NOMO-1 treated with dmso at 0.1 percent for 144 hours (cell line): ENCODE measurements at regions not wholly inside any gene's neighbourhood (a gene's known extent, or its start where the extent isn't known, plus 50 kb on each side); places are given as distances from the start of the nearest gene placed in this dataset.
"Not testable (repeated sequence)": the region's sequence is repeated elsewhere in the genome, so short reads cannot be mapped to it uniquely, and the experiment has no call there.

Source experiments
- DNase-seq: peaks from one replicate; lab custom pipeline; 2025; ENCODE audit not compliant: unreplicated experiment; lab: John Stamatoyannopoulos, UW

GRCh38 chr7:19623676-19624075 lies 85.2 kb downstream of the POLR1F start:
- DNase-seq = no peak

DNA sequence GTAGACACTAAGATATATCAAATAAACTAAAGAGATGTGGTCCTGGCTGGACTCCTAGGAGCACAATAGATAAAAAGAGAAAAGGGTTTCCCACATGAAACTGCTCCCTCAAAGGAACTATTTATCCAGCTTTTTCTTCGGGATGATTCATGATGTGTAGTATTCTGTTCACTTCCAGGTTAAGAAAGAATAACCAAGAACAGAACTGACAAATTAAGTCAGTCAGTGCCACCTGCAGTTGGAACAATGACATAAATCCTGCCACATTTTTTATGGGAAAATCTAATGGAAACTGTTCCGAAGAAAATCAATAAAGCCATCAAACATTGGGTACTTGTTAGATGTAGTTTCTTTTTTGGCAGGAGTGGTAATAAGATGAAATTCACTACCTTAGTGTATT lies 87.1 kb downstream of the POLR1F start:
- no peak for DNase-seq

GRCh38 chr7:19620470-19620869 lies 88.4 kb downstream of the POLR1F start:
- no peak for DNase-seq

GRCh38 chr7:19619122-19619521 lies 89.7 kb downstream of the POLR1F start:
- no peak for DNase-seq

DNA sequence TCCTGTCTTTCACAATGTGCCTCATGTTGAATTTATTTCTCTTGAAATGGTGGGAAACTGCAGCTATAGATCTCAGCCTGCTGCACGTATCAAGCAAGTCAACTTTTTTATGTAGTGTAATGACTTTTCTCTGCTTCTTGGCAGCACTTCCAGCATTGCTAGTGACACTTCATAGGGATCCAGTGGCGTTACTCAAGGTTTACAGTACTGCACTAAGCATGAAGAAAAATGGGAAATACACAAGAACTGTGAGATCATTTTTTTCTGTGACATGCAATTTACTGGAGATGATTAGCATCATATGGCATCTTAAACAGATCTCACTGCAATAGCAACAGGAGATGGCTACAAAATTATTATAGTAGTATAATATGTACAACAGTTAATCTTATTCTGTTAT lies 90.9 kb downstream of the POLR1F start:
- no peak for DNase-seq

GRCh38 chr7:19610194-19610943 lies 98.5 kb downstream of the POLR1F start:
- no peak for DNase-seq

DNA sequence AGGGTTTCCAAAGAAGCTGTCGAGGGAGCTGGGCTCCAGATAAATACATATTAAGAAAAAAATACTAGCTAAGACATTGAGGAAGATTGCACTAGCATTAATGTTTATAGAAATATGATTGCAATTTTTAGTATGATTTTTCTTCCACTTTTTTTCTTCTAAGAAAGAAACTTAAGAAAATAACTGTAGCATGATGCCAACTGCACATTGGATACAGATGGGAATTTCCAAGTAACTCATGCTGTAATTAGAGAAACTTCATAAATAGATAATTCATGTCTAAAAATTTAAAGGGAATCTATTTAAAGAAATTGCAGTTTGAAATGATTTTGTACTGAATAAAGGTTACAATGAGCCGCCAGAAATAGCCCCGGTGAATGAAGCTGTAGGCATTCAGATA lies 119.4 kb downstream of the POLR1F start:
- DNase-seq = no peak

DNA sequence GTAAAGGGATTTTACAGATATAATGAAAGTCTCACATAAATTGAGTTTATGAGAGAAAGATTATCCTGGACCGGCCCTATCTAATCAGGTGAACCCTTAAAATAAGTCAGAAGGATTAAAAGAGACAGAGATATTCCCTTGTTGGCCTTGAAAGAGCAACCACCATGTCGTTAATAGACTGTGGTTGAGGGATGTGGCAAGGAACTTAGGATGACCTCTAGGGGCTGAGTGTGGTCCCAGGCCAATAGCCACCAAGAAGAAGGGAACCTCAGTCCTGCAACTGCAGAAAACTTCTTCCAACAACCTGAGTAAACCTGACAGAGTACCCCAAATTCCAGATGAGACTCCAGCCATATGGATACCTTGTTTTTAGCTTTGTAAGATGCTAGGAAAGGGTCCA lies 121.5 kb downstream of the POLR1F start:
- no peak for DNase-seq

DNA sequence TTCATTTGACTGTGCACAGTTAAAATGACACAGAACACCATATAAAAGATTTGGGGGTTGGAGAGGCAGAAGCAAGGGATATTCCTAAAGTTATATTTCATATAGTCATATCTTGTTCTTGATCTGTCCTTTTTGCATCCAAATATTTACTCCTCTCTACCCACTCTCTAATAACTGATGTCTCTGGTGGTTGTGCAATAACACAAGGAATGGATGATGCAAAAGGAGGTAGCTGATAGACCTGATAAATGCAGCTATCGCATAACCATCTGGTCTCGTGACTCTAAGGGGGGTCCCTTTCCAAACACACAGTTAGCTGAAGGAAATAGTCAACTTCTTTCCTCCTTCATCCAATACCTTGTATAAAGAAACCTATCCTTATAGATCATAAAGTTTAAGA lies 123.1 kb downstream of the POLR1F start:
- DNase-seq = no peak

DNA sequence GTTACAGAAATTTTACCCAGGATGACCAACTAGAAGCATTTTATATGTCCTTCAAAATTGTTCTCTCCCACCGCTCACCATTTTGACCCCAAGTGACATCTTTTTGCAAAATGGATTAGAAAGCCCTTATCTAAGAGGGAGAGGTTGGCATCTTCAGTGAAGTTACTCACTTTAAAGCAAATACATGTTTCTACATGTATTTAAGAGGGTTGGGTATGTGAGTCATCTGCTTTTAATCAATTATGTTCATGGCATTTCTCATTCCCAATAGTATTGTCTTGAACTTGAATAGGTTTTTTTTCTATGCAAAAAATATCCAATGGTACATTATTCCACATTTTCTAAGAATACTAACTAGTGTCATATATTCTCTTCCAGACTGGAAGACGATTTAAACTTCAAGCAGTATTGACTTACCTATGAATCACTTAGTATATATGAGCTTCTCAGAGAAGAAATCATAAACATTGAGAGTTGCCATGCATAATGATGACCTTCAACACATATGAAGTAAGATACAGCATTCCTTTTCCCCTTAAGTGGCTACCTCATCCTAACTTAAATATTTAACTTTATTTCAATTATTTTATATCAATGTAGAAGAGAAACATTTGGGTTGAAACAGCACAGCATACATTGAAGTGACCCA lies 132.8 kb downstream of the POLR1F start:
- no peak for DNase-seq

- no peak for DNase-seq
Observed at GRCh38 chr7:19574131-19574530, 134.7 kb downstream of the POLR1F start.

DNA sequence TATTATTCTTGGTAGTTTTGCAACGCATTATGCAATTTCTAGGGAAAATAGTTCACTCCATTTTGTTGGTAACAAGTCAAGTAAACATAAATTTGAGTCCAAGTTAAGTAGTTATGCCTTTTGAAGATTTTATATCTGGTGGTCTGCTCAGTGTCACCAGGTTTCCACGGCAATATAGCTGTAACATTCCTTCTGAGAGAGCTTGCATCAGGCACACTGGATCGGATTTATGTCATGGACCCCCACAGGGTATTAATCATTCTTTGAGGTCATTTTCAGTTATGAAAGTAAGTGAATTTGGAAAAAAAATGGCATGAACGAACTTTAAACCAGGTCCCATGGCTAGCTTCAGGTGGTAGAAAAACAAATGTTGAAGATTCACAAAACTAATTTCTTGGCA lies 136.3 kb downstream of the POLR1F start:
- DNase-seq = no peak

DNA sequence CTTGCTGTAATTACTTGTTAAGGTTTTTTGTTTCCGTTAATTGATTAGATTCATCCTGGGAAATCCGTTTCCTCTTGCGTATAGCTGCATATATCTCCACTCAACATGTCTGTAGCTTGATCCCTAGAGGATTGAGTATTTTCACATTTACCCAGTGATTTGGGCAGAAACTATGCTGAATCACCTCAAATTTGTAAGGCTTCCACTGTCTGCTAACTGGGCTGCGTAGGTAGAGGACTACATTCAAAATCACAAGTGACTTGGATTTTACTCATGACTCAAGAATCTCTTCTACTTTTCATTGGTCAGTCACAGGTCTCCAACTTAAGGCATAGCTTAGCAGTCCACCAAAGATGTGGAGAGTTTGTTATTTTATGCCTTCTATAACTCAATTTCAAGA lies 141.8 kb downstream of the POLR1F start:
- no peak for DNase-seq

- no peak for DNase-seq
Observed at GRCh38 chr7:19565602-19566001, 143.2 kb downstream of the POLR1F start.

DNA sequence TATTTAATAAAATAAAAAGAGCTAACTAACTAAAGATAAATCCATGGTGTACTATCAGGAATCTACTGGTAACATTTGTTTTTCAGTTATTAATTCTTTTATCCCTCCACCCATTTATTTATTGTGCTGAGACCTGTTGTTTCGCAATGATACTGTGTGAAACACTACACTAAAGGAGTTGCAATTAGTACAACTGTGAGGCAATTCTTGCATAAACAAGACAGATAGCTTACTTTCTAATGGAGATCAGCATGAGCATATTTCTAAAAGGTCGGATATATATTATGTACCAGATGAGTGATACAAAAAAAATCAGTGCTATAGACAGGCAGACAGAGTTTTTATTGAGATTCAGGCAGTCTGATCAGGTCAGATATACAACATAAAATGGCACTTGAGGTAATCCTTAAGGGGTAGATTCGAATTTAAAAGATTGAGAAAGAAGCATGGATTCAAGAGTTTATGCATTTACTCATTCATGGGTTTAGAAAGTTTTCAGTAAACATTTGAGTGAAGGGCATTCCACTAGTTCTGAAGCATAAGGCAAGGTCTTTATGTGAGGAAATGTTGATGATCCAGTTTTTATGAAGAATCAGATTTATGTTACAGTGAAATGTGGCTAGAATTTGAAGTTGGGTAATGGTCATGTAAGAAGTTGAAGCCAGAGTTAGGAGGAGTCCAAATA lies 147.6 kb downstream of the POLR1F start:
- DNase-seq = no peak

DNA sequence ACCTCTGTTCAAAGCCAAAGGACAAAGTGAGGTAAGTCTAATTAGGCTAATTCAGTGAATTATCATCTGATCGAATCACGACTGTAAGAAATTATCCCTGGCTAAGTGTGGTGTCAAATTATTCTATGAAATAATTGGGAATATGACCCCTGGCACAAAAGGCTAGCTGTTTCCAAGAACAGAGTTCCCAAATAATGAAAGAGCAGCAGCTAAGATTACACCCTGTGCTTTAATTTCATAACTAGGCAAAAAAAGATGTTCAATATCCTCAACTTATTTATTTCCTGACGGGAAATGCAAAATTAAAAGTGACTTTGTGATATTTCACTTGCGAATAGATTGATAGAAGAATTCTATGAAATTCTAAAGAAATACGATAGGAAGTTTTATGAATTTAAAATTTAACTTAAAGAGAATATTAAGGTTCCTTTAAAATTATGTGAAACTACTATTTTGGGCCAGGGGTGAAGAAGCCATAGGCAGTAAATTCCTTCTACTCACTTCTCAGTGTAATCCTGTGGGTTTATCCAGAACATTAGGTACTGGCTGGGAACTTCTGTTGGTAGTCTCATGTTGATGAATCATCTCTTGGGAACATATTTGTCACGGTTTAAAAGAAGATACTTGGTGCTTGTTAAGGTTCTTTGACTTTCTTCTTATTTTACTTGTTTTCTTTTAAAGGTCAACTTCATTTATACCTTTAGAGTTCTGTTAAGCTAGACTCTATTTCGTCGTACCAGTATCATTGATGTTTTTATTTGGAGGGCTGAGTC lies 148.5 kb downstream of the POLR1F start:
- no peak for DNase-seq

- DNase-seq = no peak
Observed at GRCh38 chr7:19558527-19558926, 150.3 kb downstream of the POLR1F start.

DNA sequence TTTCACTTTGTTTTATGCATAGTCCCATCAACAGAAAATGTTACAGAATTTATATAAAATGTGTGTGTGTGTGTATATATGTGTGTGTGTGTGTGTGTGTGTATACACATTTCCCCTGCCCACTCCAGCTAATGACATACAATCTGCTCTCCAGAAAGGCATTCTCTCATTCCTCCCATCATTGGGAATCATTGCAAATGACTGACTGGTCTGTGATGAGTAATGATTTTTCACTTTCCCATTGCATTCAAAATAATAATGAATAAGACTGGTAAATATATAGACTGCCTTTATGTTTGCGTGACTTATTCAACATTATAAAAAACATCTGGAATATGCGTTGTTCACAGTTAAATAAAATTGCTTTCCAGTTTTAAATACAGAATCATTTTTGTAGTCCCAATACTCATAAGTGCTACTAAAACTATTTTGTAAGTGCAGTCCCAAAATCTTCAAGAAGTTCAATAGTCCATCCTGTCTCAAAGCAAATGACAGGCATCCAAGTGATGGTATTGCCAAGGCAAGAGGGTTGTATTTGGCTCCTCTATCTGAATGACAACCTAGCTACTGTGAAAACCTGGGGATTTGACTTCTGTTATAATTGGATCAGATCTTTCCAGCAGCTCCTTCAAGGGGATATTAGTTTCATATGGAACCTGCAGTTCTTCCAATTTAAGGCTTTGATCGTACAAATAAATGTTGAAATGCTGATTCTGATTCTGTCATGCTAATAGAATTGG lies 150.9 kb downstream of the POLR1F start:
- DNase-seq = no peak

GRCh38 chr7:19554581-19554980 lies 154.3 kb downstream of the POLR1F start:
- DNase-seq = no peak

- DNase-seq = no peak
Observed at GRCh38 chr7:19552576-19552975, 156.3 kb downstream of the POLR1F start.

- DNase-seq = not testable (repeated sequence)
Observed at GRCh38 chr7:19549246-19549645, 159.6 kb downstream of the POLR1F start.
